ENCODE measurements at regions not wholly inside any gene's neighbourhood (a gene's known extent, or its start where the extent isn't known, plus 50 kb on each side); places are given as distances from the start of the nearest gene placed in this dataset.

DNA sequence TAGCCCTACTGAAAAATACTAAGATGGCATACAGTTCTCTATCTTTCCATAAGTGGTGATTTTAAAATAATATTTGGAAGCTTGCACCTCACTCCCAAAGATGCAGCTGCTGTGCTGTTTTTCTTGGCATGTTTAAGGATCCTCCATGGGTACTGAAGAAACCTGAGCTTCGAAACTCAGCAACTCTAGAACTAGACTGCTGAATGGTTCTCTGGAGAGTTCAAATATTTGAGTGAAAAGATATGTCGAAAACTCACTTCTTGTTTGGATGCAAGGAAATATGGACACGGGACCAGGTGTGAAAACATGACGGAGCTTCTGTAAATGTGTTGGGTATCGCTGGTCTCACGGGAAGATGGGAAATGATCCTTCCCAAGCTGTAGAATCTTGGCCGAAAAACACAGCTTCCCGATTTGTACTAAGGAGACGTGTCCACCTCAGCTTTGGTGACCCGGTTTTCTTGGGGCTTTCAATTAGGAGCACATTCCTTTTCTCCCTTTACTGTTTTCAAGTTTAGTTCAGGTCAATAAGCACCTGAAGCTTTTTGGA lies 543.8 kb upstream of the NRP1 start:
- TF ChIP-seq TAF1 (IDR thresholded peaks at IDR 0.05; ENCODE audit: low read depth, low read length) (no peak), POLR2AphosphoS5 (IDR thresholded peaks at IDR 0.05; ENCODE audit: low read depth, low read length) (no peak), POU2F2 (IDR thresholded peaks at IDR 0.05; ENCODE audit: low read depth, low read length) (no peak), POLR2A (IDR thresholded peaks at IDR 0.05; ENCODE audit: low read depth, low read length) (no peak), PAX5 (IDR thresholded peaks at IDR 0.05; ENCODE audit: insufficient read depth, low read length, severe bottlenecking) (no peak)

Data from GM12891 (cell line).